WERI-Rb-1 (cell line): ENCODE measurements at regions not wholly inside any gene's neighbourhood (a gene's known extent, or its start where the extent isn't known, plus 50 kb on each side); places are given as distances from the start of the nearest gene placed in this dataset.

Source experiments
- DNase-seq: peaks from one replicate; pipeline ENCODE4 v3.0.0-alpha.2; 2020
- H3K27ac ChIP-seq: fragments of 250-450 bp; sonication (Bioruptor Pico); 2 replicates; pipeline ENCODE4 v1.5.1; 2020; ENCODE audit warnings: mild to moderate bottlenecking, moderate library complexity
- H3K27me3 ChIP-seq: fragments of 250-450 bp; sonication (Bioruptor Pico); 2 replicates; pipeline ENCODE4 v1.5.1; 2021; ENCODE audit warnings: mild to moderate bottlenecking, low read depth, moderate library complexity; ENCODE audit not compliant: insufficient read depth, severe bottlenecking
- H3K36me3 ChIP-seq: fragments of 250-450 bp; sonication (Bioruptor Pico); 2 replicates; pipeline ENCODE4 v1.5.1; 2020; ENCODE audit warnings: mild to moderate bottlenecking, moderate library complexity
- H3K4me3 ChIP-seq: 2 replicates; pipeline ENCODE4 v1.5.1; 2011; ENCODE audit warnings: low read depth, mild to moderate bottlenecking, control low read depth, low read length
- H3K9me3 ChIP-seq: fragments of 250-450 bp; sonication (Bioruptor Pico); 2 replicates; pipeline ENCODE4 v1.5.1; 2021; ENCODE audit warnings: mild to moderate bottlenecking, moderate library complexity; ENCODE audit not compliant: severe bottlenecking
- CTCF ChIP-seq: IDR thresholded peaks from 2 replicates; pipeline ENCODE4 v1.5.1; 2011; ENCODE audit warnings: low read depth, mild to moderate bottlenecking, control low read depth, inconsistent platforms, low read length

GRCh38 chr4:32135642-32136041, 1415.5 kb downstream of the PCDH7 start:
- no peaks in the 10 kb centered on the region for H3K27me3 ChIP-seq

DNA sequence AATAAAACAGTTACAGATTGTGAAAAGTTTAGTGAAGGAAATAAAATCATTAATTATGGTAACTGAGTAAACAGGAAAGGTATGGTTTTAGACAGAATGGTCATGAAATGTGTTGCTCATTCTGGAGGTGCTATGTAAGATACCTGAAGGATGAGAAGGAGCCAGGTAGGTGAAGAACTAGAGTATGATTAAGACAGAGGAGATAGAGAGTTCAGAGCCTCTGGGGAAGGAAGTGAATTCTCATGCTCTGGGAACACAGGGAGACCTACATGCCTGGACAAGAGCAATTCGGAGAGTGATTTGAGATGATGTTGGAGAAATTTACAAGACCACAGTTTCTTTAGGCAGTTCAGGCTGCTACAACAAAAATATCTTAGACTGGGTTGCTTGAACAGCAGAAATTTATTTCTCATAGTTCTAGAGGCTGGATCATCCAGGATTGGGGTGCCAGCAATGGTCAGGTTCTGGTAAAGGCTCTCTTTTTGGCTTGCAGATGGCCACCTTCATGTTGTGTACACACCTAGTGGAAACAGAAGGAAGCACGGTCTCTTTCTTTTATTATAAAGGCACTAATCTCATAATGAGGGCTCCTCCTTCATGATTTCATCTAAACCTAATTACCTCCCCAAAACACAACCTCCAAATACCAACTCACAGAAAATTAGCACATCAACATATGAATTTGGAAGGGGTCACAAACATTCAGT, 1416.1 kb downstream of the PCDH7 start:
- no peak for DNase-seq
- H3K27ac ChIP-seq, result no peak overlapping the region
- H3K27me3 ChIP-seq, result no peaks in the 10 kb centered on the region
- no peaks in the 10 kb centered on the region for H3K9me3 ChIP-seq
- H3K4me3 ChIP-seq, result no peak overlapping the region
- no peaks in the 10 kb centered on the region for H3K36me3 ChIP-seq
- no peak for TF ChIP-seq CTCF

More at GRCh38 chr4:32135642-32136041, 1415.5 kb downstream of the PCDH7 start:
- H3K27ac ChIP-seq, result no peak overlapping the region
- no peak overlapping the region for H3K4me3 ChIP-seq
- TF ChIP-seq CTCF, result no peak
- DNase-seq, result no peak
- no peaks in the 10 kb centered on the region for H3K9me3 ChIP-seq
- H3K36me3 ChIP-seq, result no peaks in the 10 kb centered on the region

- TF ChIP-seq CTCF, result no peak
- H3K36me3 ChIP-seq, result no peaks in the 10 kb centered on the region
- H3K27ac ChIP-seq, result no peak overlapping the region
- no peak for DNase-seq
- no peaks in the 10 kb centered on the region for H3K27me3 ChIP-seq
- H3K9me3 ChIP-seq, result no peaks in the 10 kb centered on the region
- no peak overlapping the region for H3K4me3 ChIP-seq
These were observed 1420.5 kb downstream of the PCDH7 start for GRCh38 chr4:32140636-32141035.

- H3K27ac ChIP-seq, result no peak overlapping the region
- H3K36me3 ChIP-seq, result no peaks in the 10 kb centered on the region
- H3K4me3 ChIP-seq, result no peak overlapping the region
- H3K27me3 ChIP-seq, result no peaks in the 10 kb centered on the region
- TF ChIP-seq CTCF, result no peak
- H3K9me3 ChIP-seq, result no peaks in the 10 kb centered on the region
- DNase-seq, result no peak
These were observed 1421.9 kb downstream of the PCDH7 start for GRCh38 chr4:32142075-32142474.

GRCh38 chr4:32145987-32146386, 1425.8 kb downstream of the PCDH7 start:
- Histone ChIP-seq H3K27ac (no peak overlapping the region), H3K27me3 (no peaks in the 10 kb centered on the region), H3K4me3 (no peak overlapping the region), H3K36me3 (no peaks in the 10 kb centered on the region), H3K9me3 (no peaks in the 10 kb centered on the region)
- no peak for DNase-seq
- peak; percentile 47 for TF ChIP-seq CTCF

GRCh38 chr4:32147446-32148085, 1427.4 kb downstream of the PCDH7 start:
- H3K4me3 ChIP-seq, result no peak overlapping the region

More at GRCh38 chr4:32147446-32148085, 1427.4 kb downstream of the PCDH7 start:
- TF ChIP-seq CTCF, result no peak
- no peaks in the 10 kb centered on the region for H3K9me3 ChIP-seq
- H3K27me3 ChIP-seq, result no peaks in the 10 kb centered on the region
- no peak overlapping the region for H3K27ac ChIP-seq
- DNase-seq, result no peak
- no peaks in the 10 kb centered on the region for H3K36me3 ChIP-seq
